ENCODE measurements at regions not wholly inside any gene's neighbourhood (a gene's known extent, or its start where the extent isn't known, plus 50 kb on each side); places are given as distances from the start of the nearest gene placed in this dataset.

GRCh38 chr2:107385921-107386320 is 440.8 kb upstream of the RGPD4 start:
- TF ChIP-seq CTCF (IDR thresholded peaks at IDR 0.05) (no peak), POLR2AphosphoS5 (IDR thresholded peaks at IDR 0.05) (no peak), POLR2A (IDR thresholded peaks at IDR 0.05; ENCODE audit: low read depth) (no peak), EP300 (IDR thresholded peaks at IDR 0.05) (no peak)

Measured in esophagus muscularis mucosa (tissue), 4 donors.